Liver (tissue), 8 donors: ENCODE measurements at regions not wholly inside any gene's neighbourhood (a gene's known extent, or its start where the extent isn't known, plus 50 kb on each side); places are given as distances from the start of the nearest gene placed in this dataset.

Experiments
- DNase-seq: peaks from one replicate; pipeline ENCODE4 v3.0.0-alpha.2; 2017; ENCODE audit warnings: low spot score
- H3K27ac ChIP-seq, 2 donors: one replicate each; pipeline ENCODE4 v1.7.0; 2013; ENCODE audit warnings: inconsistent platforms in 2 of 2, low read length in 2 of 2, control low read depth in 1 of 2, low read depth in 1 of 2, mild to moderate bottlenecking in 1 of 2
- H3K27me3 ChIP-seq, 4 donors: one replicate each; pipeline versions ENCODE4 v1.6.1 to v1.7.0; 2013; ENCODE audit warnings: low read length in 3 of 4, inconsistent platforms in 1 of 4, mild to moderate bottlenecking in 1 of 4, moderate library complexity in 1 of 4; ENCODE audit not compliant: control insufficient read depth in 4 of 4, insufficient read depth in 4 of 4
- H3K36me3 ChIP-seq, 4 donors: one replicate each; pipeline versions ENCODE4 v1.6.1 to v1.7.0; 2013; ENCODE audit warnings: low read length in 3 of 4, mild to moderate bottlenecking in 3 of 4, low read depth in 1 of 4, moderate library complexity in 1 of 4; ENCODE audit not compliant: control insufficient read depth in 4 of 4, insufficient read depth in 3 of 4
- H3K4me1 ChIP-seq, 4 donors: one replicate each; pipeline versions ENCODE4 v1.6.1 to v1.7.0; 2013; ENCODE audit warnings: low read length in 3 of 4, mild to moderate bottlenecking in 3 of 4, moderate library complexity in 1 of 4; ENCODE audit not compliant: control insufficient read depth in 4 of 4, insufficient read depth in 4 of 4
- H3K4me3 ChIP-seq, 3 donors: one replicate each; pipeline versions ENCODE4 v1.6.1 to v1.7.0; 2013; ENCODE audit warnings: low read length in 3 of 3, control low read depth in 1 of 3, low read depth in 1 of 3, mild to moderate bottlenecking in 1 of 3
- H3K9ac ChIP-seq, 2 donors: one replicate each; pipeline ENCODE4 v1.7.0; 2013; ENCODE audit warnings: low read length in 2 of 2, mild to moderate bottlenecking in 2 of 2, moderate library complexity in 2 of 2, control low read depth in 1 of 2, low read depth in 1 of 2
- H3K9me3 ChIP-seq, 4 donors: one replicate each; pipeline versions ENCODE4 v1.6.1 to v1.7.0; 2013; ENCODE audit warnings: low read length in 3 of 4; ENCODE audit not compliant: control insufficient read depth in 4 of 4
- CTCF ChIP-seq: fragments of 150-350 bp; IDR thresholded peaks from 2 replicates; pipeline ENCODE4 v1.5.1; 2017; ENCODE audit warnings: improper control_type of control experiment, low read depth, low read length; ENCODE audit not compliant: missing input control
- EGR1 ChIP-seq, 2 donors: IDR thresholded peaks; 2 replicates each; pipeline ENCODE4 v1.6.1; 2016 to 2018; ENCODE audit warnings: antibody characterized with exemption in 2 of 2, low read depth in 2 of 2
- FOXA1 ChIP-seq: IDR thresholded peaks from 2 replicates; pipeline ENCODE4 v1.6.1; 2016; ENCODE audit warnings: antibody characterized with exemption
- FOXA2 ChIP-seq: IDR thresholded peaks from 2 replicates; pipeline ENCODE4 v1.6.1; 2016; ENCODE audit warnings: antibody characterized with exemption
- GABPA ChIP-seq, 2 donors: IDR thresholded peaks in 1 of 2; conservative IDR thresholded peaks in 1 of 2; 2 replicates each; pipeline ENCODE4 v1.6.1; 2016; ENCODE audit warnings: antibody characterized with exemption in 2 of 2, mild to moderate bottlenecking in 1 of 2, moderate library complexity in 1 of 2
- HNF4A ChIP-seq, 2 donors: conservative IDR thresholded peaks; 2 replicates each; pipeline ENCODE4 v1.6.1; 2016; ENCODE audit warnings: antibody characterized with exemption in 2 of 2, mild to moderate bottlenecking in 2 of 2
- HNF4G ChIP-seq: IDR thresholded peaks from 2 replicates; pipeline ENCODE4 v1.6.1; 2016; ENCODE audit warnings: antibody characterized with exemption
- JUND ChIP-seq, 2 donors: IDR thresholded peaks; 2 replicates each; pipeline ENCODE4 v1.6.1; 2016; ENCODE audit warnings: antibody characterized with exemption in 2 of 2
- NR2F2 ChIP-seq: IDR thresholded peaks from 2 replicates; pipeline ENCODE4 v1.6.1; 2016; ENCODE audit warnings: antibody characterized with exemption
- RAD21 ChIP-seq, 2 donors: IDR thresholded peaks; 2 replicates each; pipeline ENCODE4 v1.6.1; 2016; ENCODE audit warnings: antibody characterized with exemption in 2 of 2, mild to moderate bottlenecking in 2 of 2
- RXRA ChIP-seq, 2 donors: IDR thresholded peaks; 2 replicates each; pipeline ENCODE4 v1.6.1; 2017 to 2018; ENCODE audit warnings: antibody characterized with exemption in 2 of 2, mild to moderate bottlenecking in 1 of 2
- SP1 ChIP-seq: IDR thresholded peaks from 2 replicates; pipeline ENCODE4 v1.6.1; 2018; ENCODE audit warnings: antibody characterized with exemption, mild to moderate bottlenecking
- TAF1 ChIP-seq: conservative IDR thresholded peaks from 2 replicates; pipeline ENCODE4 v1.6.1; 2016; ENCODE audit warnings: antibody characterized with exemption, mild to moderate bottlenecking
- YY1 ChIP-seq: IDR thresholded peaks from 2 replicates; pipeline ENCODE4 v1.6.1; 2016; ENCODE audit warnings: antibody characterized with exemption, mild to moderate bottlenecking
- WGBS: extraction: QIAGEN DNeasy Blood & Tissue Kit; methylation state at CpG from one replicate; pipeline ENCODE4 v1.1.7; 2013; 5-methylcytosine and 5-hydroxymethylcytosine counted together
- TF ChIP-seq, protein P1 (sequence below): IDR thresholded peaks from 2 replicates; pipeline ENCODE4 v1.6.1; 2016; ENCODE audit warnings: antibody characterized with exemption, mild to moderate bottlenecking
- TF ChIP-seq, protein P2 (sequence below): IDR thresholded peaks from 2 replicates; pipeline ENCODE4 v1.6.1; 2016; ENCODE audit warnings: antibody characterized with exemption
- TF ChIP-seq, protein P3 (sequence below): IDR thresholded peaks from 2 replicates; pipeline ENCODE4 v1.6.1; 2016; ENCODE audit warnings: antibody characterized with exemption
- donor health status: healthy.
- donor health status: healthy.
- donor health status: healthy.
- donor health status: healthy.
- donor health status: healthy.

DNA sequence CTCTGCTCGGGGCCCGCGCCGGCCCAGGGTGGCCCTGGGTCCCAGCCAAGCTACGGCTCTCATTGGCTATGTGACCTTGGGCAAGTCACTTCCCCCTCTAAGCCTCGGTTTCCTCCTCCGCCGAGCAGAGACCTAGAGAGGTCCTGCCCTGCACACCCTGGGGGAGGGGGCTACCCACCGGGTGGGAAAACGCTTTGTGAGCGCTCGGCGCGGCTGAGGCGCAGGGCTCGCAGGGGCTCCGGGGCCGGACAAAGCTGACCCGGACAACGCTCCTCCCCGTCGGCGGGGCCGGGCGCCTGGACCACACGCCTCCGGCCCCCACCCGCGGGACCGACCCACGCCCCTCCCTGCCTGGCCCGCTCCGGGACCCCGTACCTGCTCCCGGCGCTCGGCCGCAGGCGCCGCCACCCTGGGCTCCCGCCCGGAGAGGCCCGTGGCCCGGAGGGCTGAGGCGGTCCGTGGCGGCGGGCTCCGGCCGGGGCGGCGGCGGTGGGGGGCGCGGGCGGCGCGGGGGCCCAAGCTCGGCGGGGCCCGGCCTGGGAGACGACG is 85.7 kb upstream of the MELK start:
- Histone ChIP-seq H3K27me3 (no peaks in the 10 kb centered on the region), H3K9ac (peak overlapping the region; percentile 64 to 86), H3K36me3 (no peaks in the 10 kb centered on the region), H3K27ac (peak overlapping the region; percentile 58 to 79), H3K4me1 (peaks cover 0 to 27% (median 17%) of the 10 kb centered on the region in 4 donors), H3K4me3 (peak overlapping the region; percentile 74 to 99 (median 96)), H3K9me3 (no peaks in the 10 kb centered on the region)
- TF ChIP-seq RXRA (IDR thresholded peaks at IDR 0.05): no peak
- no peak for TF ChIP-seq FOXA1
- no peak for TF ChIP-seq YY1
- no peak for TF ChIP-seq EGR1 (IDR thresholded peaks at IDR 0.05; ENCODE audit: low read depth in 2 of 2)
- no peak for TF ChIP-seq JUND (IDR thresholded peaks at IDR 0.05)
- TF ChIP-seq, protein P1, sequence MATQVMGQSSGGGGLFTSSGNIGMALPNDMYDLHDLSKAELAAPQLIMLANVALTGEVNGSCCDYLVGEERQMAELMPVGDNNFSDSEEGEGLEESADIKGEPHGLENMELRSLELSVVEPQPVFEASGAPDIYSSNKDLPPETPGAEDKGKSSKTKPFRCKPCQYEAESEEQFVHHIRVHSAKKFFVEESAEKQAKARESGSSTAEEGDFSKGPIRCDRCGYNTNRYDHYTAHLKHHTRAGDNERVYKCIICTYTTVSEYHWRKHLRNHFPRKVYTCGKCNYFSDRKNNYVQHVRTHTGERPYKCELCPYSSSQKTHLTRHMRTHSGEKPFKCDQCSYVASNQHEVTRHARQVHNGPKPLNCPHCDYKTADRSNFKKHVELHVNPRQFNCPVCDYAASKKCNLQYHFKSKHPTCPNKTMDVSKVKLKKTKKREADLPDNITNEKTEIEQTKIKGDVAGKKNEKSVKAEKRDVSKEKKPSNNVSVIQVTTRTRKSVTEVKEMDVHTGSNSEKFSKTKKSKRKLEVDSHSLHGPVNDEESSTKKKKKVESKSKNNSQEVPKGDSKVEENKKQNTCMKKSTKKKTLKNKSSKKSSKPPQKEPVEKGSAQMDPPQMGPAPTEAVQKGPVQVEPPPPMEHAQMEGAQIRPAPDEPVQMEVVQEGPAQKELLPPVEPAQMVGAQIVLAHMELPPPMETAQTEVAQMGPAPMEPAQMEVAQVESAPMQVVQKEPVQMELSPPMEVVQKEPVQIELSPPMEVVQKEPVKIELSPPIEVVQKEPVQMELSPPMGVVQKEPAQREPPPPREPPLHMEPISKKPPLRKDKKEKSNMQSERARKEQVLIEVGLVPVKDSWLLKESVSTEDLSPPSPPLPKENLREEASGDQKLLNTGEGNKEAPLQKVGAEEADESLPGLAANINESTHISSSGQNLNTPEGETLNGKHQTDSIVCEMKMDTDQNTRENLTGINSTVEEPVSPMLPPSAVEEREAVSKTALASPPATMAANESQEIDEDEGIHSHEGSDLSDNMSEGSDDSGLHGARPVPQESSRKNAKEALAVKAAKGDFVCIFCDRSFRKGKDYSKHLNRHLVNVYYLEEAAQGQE: no peak
- no peak for TF ChIP-seq CTCF
- no peak for TF ChIP-seq GABPA (IDR thresholded peaks at IDR 0.05 in 1 of 2, conservative IDR thresholded peaks at IDR 0.05 in 1 of 2)
- no peak for TF ChIP-seq FOXA2
- no peak for TF ChIP-seq SP1
- TF ChIP-seq RAD21 (IDR thresholded peaks at IDR 0.05): no peak
- no peak for TF ChIP-seq HNF4G
- TF ChIP-seq NR2F2: no peak
- TF ChIP-seq, protein P2, sequence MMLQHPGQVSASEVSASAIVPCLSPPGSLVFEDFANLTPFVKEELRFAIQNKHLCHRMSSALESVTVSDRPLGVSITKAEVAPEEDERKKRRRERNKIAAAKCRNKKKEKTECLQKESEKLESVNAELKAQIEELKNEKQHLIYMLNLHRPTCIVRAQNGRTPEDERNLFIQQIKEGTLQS: no peak
- TF ChIP-seq HNF4A (conservative IDR thresholded peaks at IDR 0.05): no peak
- DNase-seq: peak; percentile 54
- WGBS: under 1% methylated on average over 63 of the region's 63 CpGs

DNA sequence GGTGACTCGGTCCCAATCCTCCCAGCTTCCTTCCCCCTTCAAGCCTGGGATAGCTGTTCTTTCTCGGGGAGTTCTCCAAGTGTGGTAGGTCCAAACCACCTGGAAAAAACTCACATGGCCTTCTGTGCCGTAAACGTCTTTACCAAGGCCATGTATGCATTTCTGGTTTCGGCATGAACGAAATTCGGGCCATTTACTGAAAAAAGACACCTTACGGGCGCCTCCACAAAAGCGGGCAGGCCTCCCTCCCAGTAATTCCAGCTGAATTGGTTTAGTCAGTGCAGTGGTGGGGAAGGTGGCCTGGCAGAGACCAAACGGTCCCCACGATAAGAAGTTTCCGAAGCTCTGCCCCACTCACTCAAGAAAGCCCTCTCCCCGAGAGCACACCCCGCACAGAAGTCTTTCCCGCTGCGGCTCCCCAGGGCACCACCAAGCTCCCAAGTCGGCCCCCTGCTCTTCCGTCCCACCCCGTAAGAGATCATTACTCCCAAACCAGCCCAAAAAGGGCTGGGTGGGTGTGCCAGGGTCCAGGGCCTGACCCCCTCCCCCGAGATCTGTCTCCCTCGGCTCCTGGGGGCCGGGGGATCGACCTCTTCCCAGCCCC is 86.3 kb upstream of the MELK start:
- peak; percentile 43 for DNase-seq
- Histone ChIP-seq H3K9me3 (no peaks in the 10 kb centered on the region), H3K9ac (peak overlapping the region; percentile 64 to 86), H3K4me1 (peaks cover 0 to 27% (median 17%) of the 10 kb centered on the region in 4 donors), H3K4me3 (peak overlapping the region; percentile 74 to 99 (median 96)), H3K27ac (peak overlapping the region; percentile 58 to 79), H3K27me3 (no peaks in the 10 kb centered on the region), H3K36me3 (no peaks in the 10 kb centered on the region)
- WGBS: 15% methylated on average over 24 of the region's 24 CpGs
- no peak for TF ChIP-seq RAD21 (IDR thresholded peaks at IDR 0.05)
- no peak for TF ChIP-seq TAF1
- TF ChIP-seq, protein P3, sequence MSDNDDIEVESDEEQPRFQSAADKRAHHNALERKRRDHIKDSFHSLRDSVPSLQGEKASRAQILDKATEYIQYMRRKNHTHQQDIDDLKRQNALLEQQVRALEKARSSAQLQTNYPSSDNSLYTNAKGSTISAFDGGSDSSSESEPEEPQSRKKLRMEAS: no peak
- TF ChIP-seq SP1: no peak
- TF ChIP-seq, protein P1: no peak
- no peak for TF ChIP-seq HNF4A (conservative IDR thresholded peaks at IDR 0.05)
- no peak for TF ChIP-seq GABPA (IDR thresholded peaks at IDR 0.05 in 1 of 2, conservative IDR thresholded peaks at IDR 0.05 in 1 of 2)
- TF ChIP-seq FOXA2: no peak
- no peak for TF ChIP-seq EGR1 (IDR thresholded peaks at IDR 0.05; ENCODE audit: low read depth in 2 of 2)
- TF ChIP-seq, protein P2: no peak
- TF ChIP-seq NR2F2: no peak
- no peak for TF ChIP-seq HNF4G
- TF ChIP-seq FOXA1: no peak
- TF ChIP-seq RXRA (IDR thresholded peaks at IDR 0.05): no peak
- no peak for TF ChIP-seq CTCF
